ENCODE measurements at regions not wholly inside any gene's neighbourhood (a gene's known extent, or its start where the extent isn't known, plus 50 kb on each side); places are given as distances from the start of the nearest gene placed in this dataset.

DNA sequence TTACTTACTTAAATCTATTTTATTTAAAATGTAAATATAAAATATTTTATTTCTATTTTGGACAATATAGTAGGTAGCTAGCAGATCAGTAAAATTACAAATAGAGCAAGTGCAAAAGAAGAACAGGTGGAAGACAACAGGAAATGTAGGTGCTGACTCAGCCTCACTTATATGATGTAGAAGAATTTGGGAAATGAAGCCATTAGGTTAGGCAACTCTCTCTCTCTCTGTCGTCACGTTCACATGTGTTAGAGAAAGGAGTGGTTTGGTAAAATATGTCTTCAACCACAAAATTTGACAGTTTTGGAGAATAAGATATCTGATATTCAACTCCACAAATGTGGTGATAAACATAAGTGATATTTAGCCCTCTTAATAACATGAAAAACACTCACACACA is 532.5 kb upstream of the KCNMB2 start:
- Histone ChIP-seq H3K36me3 (ENCODE audit: control insufficient read depth in 2 of 2, extremely low read depth in 1 of 2, insufficient read depth in 2 of 2, low read length in 2 of 2) (no peaks in the 10 kb centered on the region), H3K27me3 (ENCODE audit: control insufficient read depth in 2 of 2, insufficient read depth in 2 of 2, low read length in 2 of 2) (no peaks in the 10 kb centered on the region), H3K27ac (ENCODE audit: insufficient read depth, low read depth, low read length) (no peak overlapping the region), H3K4me1 (ENCODE audit: control insufficient read depth, extremely low read depth, insufficient read depth, low read length) (no peaks in the 10 kb centered on the region), H3K79me2 (ENCODE audit: control insufficient read depth, insufficient read depth, low read length) (no peaks in the 10 kb centered on the region), H3K9me1 (replicated peaks; ENCODE audit: control insufficient read depth, extremely low read depth, insufficient read depth, low read length) (no peaks in the 10 kb centered on the region), H3K9ac (replicated peaks; ENCODE audit: extremely low read depth, insufficient read depth, low read length) (no peak overlapping the region), H3K4me2 (ENCODE audit: insufficient read depth, low read length) (no peak overlapping the region), H2AFZ (ENCODE audit: low read depth, low read length) (no peak overlapping the region), H3K9me3 (replicated peaks; ENCODE audit: control insufficient read depth, insufficient read depth, low read length) (no peaks in the 10 kb centered on the region), H3K4me3 (replicated peaks in 1 of 3; ENCODE audit: insufficient read depth in 1 of 3, low read depth in 1 of 3, low read length in 3 of 3) (no peak overlapping the region), H4K20me1 (replicated peaks; ENCODE audit: control insufficient read depth, extremely low read depth, insufficient read depth, low read length) (no peaks in the 10 kb centered on the region)
- no peak for DNase-seq (ENCODE audit: low read depth, low spot score)
- no TSS peak for BruUV-seq (replicated peaks)
- no peak for TF ChIP-seq EZH2 (IDR thresholded peaks at IDR 0.05; ENCODE audit: borderline replicate concordance, low read depth, low read length, severe bottlenecking)
- TF ChIP-seq POLR2A (IDR thresholded peaks at IDR 0.05; ENCODE audit: low read depth, low read length) = no peak
- no peak for TF ChIP-seq POLR2AphosphoS5 (IDR thresholded peaks at IDR 0.05; ENCODE audit: insufficient read depth, low read depth, low read length)
- TF ChIP-seq, protein P1, sequence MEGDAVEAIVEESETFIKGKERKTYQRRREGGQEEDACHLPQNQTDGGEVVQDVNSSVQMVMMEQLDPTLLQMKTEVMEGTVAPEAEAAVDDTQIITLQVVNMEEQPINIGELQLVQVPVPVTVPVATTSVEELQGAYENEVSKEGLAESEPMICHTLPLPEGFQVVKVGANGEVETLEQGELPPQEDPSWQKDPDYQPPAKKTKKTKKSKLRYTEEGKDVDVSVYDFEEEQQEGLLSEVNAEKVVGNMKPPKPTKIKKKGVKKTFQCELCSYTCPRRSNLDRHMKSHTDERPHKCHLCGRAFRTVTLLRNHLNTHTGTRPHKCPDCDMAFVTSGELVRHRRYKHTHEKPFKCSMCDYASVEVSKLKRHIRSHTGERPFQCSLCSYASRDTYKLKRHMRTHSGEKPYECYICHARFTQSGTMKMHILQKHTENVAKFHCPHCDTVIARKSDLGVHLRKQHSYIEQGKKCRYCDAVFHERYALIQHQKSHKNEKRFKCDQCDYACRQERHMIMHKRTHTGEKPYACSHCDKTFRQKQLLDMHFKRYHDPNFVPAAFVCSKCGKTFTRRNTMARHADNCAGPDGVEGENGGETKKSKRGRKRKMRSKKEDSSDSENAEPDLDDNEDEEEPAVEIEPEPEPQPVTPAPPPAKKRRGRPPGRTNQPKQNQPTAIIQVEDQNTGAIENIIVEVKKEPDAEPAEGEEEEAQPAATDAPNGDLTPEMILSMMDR (IDR thresholded peaks at IDR 0.05; ENCODE audit: extremely low read depth in 1 of 2, insufficient read depth in 1 of 2, low read depth in 1 of 2, low read length in 2 of 2) = no peak
- TF ChIP-seq MYC (IDR thresholded peaks at IDR 0.05; ENCODE audit: low read depth, low read length) = no peak
- no peak for TF ChIP-seq FOS (IDR thresholded peaks at IDR 0.05; ENCODE audit: borderline replicate concordance, insufficient read depth, low read length)
- TF ChIP-seq, protein P2, sequence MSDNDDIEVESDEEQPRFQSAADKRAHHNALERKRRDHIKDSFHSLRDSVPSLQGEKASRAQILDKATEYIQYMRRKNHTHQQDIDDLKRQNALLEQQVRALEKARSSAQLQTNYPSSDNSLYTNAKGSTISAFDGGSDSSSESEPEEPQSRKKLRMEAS (IDR thresholded peaks at IDR 0.05; ENCODE audit: insufficient read depth, insufficient read length) = no peak
- TF ChIP-seq JUN (IDR thresholded peaks at IDR 0.05; ENCODE audit: borderline replicate concordance, insufficient read depth, insufficient read length, low read depth) = no peak
- POLR2A ChIA-PET = no interaction called here
- FAIRE-seq = no peak
- CTCF ChIA-PET = interaction anchor here (0.6 kb wide), 1 partner anchor 16 kb away, joined by 3 read pairs; no protein-coding TSS in a partner anchor
- intact Hi-C loops (cut with micrococcal nuclease) = no loop called here
- dilution Hi-C loops (cut with MboI; ENCODE audit: extremely low pct_ligation_motif_present, low sequenced_read_pairs) = no loop called here
